ENCODE measurements at regions not wholly inside any gene's neighbourhood (a gene's known extent, or its start where the extent isn't known, plus 50 kb on each side); places are given as distances from the start of the nearest gene placed in this dataset.

- Histone ChIP-seq H3K4me3 (ENCODE audit: low read depth, low read length) (no peak overlapping the region), H3K36me3 (ENCODE audit: control insufficient read depth in 2 of 2, insufficient read depth in 1 of 2, low read length in 2 of 2) (no peaks in the 10 kb centered on the region), H3K4me1 (ENCODE audit: control insufficient read depth, insufficient read depth, low read length) (no peaks in the 10 kb centered on the region), H3K9me3 (ENCODE audit: control insufficient read depth, insufficient read depth, low read depth, low read length) (no peaks in the 10 kb centered on the region), H3K27ac (ENCODE audit: extremely low read depth, low read depth, low read length) (no peak overlapping the region)
- CTCF ChIA-PET, result no interaction called here
- POLR2A ChIA-PET, result no interaction called here
- TF ChIP-seq GLI2 (tag by site-specific recombination; IDR thresholded peaks at IDR 0.05; ENCODE audit: borderline replicate concordance, low read depth) (no peak), ZNF777 (tag by site-specific recombination; IDR thresholded peaks at IDR 0.05; ENCODE audit: borderline replicate concordance) (no peak), ZNF549 (tag by site-specific recombination; IDR thresholded peaks at IDR 0.05) (no peak), SALL2 (tag by site-specific recombination; IDR thresholded peaks at IDR 0.05; ENCODE audit: borderline replicate concordance) (no peak), ZNF624 (tag by site-specific recombination; IDR thresholded peaks at IDR 0.05) (no peak), OVOL3 (tag by site-specific recombination; IDR thresholded peaks at IDR 0.05) (no peak), ZNF175 (tag by site-specific recombination; IDR thresholded peaks at IDR 0.05) (no peak), ZNF10 (tag by site-specific recombination; IDR thresholded peaks at IDR 0.05) (no peak), ZNF600 (tag by site-specific recombination; IDR thresholded peaks at IDR 0.05) (no peak)
These were observed 166.2 kb upstream of the NSMCE3 start for GRCh38 chr15:29435811-29436210.

GRCh38 chr15:29434280-29434679, 164.7 kb upstream of the NSMCE3 start:
- Histone ChIP-seq H3K36me3 (ENCODE audit: control insufficient read depth in 2 of 2, insufficient read depth in 1 of 2, low read length in 2 of 2) (no peaks in the 10 kb centered on the region), H3K9me3 (ENCODE audit: control insufficient read depth, insufficient read depth, low read depth, low read length) (no peaks in the 10 kb centered on the region), H3K4me3 (ENCODE audit: low read depth, low read length) (no peak overlapping the region), H3K4me1 (ENCODE audit: control insufficient read depth, insufficient read depth, low read length) (no peaks in the 10 kb centered on the region), H3K27ac (ENCODE audit: extremely low read depth, low read depth, low read length) (no peak overlapping the region)
- ChIA-PET CTCF (no interaction called here), POLR2A (no interaction called here)
- TF ChIP-seq ZNF112 (tag by site-specific recombination; IDR thresholded peaks at IDR 0.05) (no peak), ZNF558 (tag by site-specific recombination; IDR thresholded peaks at IDR 0.05) (no peak), ZSCAN5A (tag by site-specific recombination; IDR thresholded peaks at IDR 0.05) (no peak), SCRT2 (tag by site-specific recombination; IDR thresholded peaks at IDR 0.05) (no peak), ZNF664 (tag by site-specific recombination; IDR thresholded peaks at IDR 0.05) (no peak), ZNF837 (tag by site-specific recombination; IDR thresholded peaks at IDR 0.05) (no peak), ZNF561 (tag by site-specific recombination; IDR thresholded peaks at IDR 0.05; ENCODE audit: borderline replicate concordance) (no peak), ZNF510 (tag by site-specific recombination; IDR thresholded peaks at IDR 0.05; ENCODE audit: insufficient replicate concordance) (no peak), ZNF37A (tag by site-specific recombination; IDR thresholded peaks at IDR 0.05) (no peak), ZNF704 (tag by site-specific recombination; IDR thresholded peaks at IDR 0.05) (no peak), ZBTB17 (tag by site-specific recombination; IDR thresholded peaks at IDR 0.05) (no peak), ZBTB6 (tag by site-specific recombination; IDR thresholded peaks at IDR 0.05) (no peak), ZNF677 (tag by site-specific recombination; IDR thresholded peaks at IDR 0.05) (no peak), ZNF626 (tag by site-specific recombination; IDR thresholded peaks at IDR 0.05) (no peak), PATZ1 (tag by site-specific recombination; IDR thresholded peaks at IDR 0.05) (no peak), SP7 (tag by site-specific recombination; IDR thresholded peaks at IDR 0.05) (no peak)
